ENCODE measurements at regions not wholly inside any gene's neighbourhood (a gene's known extent, or its start where the extent isn't known, plus 50 kb on each side); places are given as distances from the start of the nearest gene placed in this dataset.
A peak's percentile ranks its signal among the peaks of the same experiment; 100 is the strongest.

DNA sequence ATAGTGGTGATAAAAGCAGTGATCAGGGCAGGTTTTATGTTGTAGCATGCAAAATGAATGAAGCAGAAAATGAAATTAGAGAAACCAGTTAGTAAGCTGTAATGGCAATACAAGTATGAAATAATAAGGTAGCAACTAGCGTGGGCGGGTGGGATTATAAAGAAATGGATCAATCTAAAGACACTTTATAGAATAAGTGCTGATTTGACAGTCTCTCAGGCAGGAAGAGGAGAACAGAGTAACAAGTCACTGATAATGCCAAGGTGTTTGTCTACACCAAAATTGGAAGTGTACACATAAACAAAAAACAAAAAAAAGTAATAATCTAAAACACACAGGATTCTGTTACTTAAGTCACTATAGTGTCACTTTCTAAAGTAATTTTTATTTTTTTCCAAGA lies 51.0 kb upstream of the PCBP1 start:
- no peaks in the 10 kb centered on the region for H3K9me3 ChIP-seq (ENCODE audit: control insufficient read depth, low read length)
- TF ChIP-seq, protein P1, sequence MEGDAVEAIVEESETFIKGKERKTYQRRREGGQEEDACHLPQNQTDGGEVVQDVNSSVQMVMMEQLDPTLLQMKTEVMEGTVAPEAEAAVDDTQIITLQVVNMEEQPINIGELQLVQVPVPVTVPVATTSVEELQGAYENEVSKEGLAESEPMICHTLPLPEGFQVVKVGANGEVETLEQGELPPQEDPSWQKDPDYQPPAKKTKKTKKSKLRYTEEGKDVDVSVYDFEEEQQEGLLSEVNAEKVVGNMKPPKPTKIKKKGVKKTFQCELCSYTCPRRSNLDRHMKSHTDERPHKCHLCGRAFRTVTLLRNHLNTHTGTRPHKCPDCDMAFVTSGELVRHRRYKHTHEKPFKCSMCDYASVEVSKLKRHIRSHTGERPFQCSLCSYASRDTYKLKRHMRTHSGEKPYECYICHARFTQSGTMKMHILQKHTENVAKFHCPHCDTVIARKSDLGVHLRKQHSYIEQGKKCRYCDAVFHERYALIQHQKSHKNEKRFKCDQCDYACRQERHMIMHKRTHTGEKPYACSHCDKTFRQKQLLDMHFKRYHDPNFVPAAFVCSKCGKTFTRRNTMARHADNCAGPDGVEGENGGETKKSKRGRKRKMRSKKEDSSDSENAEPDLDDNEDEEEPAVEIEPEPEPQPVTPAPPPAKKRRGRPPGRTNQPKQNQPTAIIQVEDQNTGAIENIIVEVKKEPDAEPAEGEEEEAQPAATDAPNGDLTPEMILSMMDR (IDR thresholded peaks at IDR 0.05) = no peak

DNA sequence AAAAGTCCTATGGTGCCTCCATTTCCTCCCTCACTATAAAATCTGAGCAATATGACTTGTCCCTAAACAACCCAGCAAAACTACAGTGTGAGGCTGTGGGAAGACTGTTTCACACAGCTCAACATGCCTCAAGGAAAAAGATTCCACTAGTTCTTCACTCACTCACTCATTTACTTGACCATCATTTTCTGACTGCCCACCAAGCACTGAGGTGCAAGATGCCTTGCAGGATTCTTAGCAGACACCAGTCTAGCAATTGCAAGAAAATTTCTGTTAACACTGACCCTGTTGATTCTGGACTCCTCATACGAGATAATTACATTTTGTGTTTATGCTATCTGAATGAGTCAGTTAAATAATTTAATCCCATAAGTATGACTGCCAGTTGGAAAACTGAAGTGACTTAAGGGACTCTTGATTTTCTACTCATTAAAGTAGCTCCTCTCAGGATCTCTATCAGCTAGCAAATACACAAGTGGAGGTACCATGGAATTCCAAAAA lies 51.9 kb upstream of the PCBP1 start:
- Histone ChIP-seq H3K27ac (no peak overlapping the region), H3K4me1 (peaks cover 12% of the 10 kb centered on the region), H3K9ac (no peak overlapping the region), H2AFZ (peak overlapping the region; percentile 47), H3K4me3 (ENCODE audit: low read depth, low read length) (no peak overlapping the region), H3K79me2 (peaks cover 3% of the 10 kb centered on the region), H3K4me2 (ENCODE audit: low read length) (no peak overlapping the region), H3K36me3 (ENCODE audit: control insufficient read depth, insufficient read depth, low read length) (no peaks in the 10 kb centered on the region), H3K27me3 (ENCODE audit: control insufficient read depth, insufficient read depth, low read length) (no peaks in the 10 kb centered on the region), H3K9me3 (ENCODE audit: control insufficient read depth, low read length) (no peaks in the 10 kb centered on the region)
- TF ChIP-seq, protein P1 (IDR thresholded peaks at IDR 0.05) = no peak

More for the DNA sequence above, 51.0 kb upstream of the PCBP1 start:
- Histone ChIP-seq H3K27me3 (ENCODE audit: control insufficient read depth, insufficient read depth, low read length) (no peaks in the 10 kb centered on the region), H2AFZ (no peak overlapping the region), H3K27ac (no peak overlapping the region), H3K4me1 (peaks cover 6% of the 10 kb centered on the region), H3K36me3 (ENCODE audit: control insufficient read depth, insufficient read depth, low read length) (no peaks in the 10 kb centered on the region), H3K4me2 (ENCODE audit: low read length) (no peak overlapping the region), H3K9ac (no peak overlapping the region), H3K79me2 (peaks cover 6% of the 10 kb centered on the region), H3K4me3 (ENCODE audit: low read depth, low read length) (no peak overlapping the region)

DNA sequence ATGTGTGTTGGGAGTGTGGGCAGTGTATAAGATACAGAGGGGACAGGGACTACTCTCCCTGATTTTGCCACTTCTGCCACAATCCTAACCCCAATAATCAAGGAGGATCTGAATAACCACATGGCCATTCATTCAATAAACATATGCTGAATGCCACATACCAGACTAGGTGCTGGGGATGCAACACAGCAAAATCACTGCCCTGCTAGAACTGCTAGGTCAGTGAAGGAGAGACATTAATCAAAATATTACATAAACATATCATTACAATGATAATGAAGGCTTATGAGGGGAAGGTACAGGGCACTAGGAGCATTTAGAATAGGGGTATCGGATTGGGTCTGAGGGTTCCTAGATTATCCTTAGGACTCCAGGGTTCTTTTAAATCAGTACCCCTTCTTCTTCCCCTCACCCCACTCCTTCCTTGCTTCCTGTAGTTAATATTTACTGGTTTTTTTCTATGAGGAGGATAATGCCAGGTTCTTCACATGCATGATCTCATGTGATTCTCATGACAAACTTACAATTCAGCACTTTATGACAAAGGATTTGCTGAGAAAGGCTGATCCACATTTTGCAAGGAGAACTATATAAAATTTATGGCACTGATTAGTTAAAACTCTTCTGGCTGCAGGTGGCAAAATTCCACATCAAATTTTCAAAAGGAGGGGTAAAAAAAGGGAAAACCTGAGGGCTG lies 56.4 kb upstream of the PCBP1 start:
- H3K9me3 ChIP-seq (ENCODE audit: control insufficient read depth, low read length) = no peaks in the 10 kb centered on the region
- H3K27me3 ChIP-seq (ENCODE audit: control insufficient read depth, insufficient read depth, low read length) = no peaks in the 10 kb centered on the region
- H2AFZ ChIP-seq = peak overlapping the region; percentile 87
- peaks cover 23% of the 10 kb centered on the region for H3K4me1 ChIP-seq
- TF ChIP-seq, protein P1 (IDR thresholded peaks at IDR 0.05) = no peak
- H3K4me2 ChIP-seq (ENCODE audit: low read length) = peak overlapping the region; percentile 20
- H3K27ac ChIP-seq = peak overlapping the region; percentile 86
- H3K9ac ChIP-seq = no peak overlapping the region
- no peaks in the 10 kb centered on the region for H3K36me3 ChIP-seq (ENCODE audit: control insufficient read depth, insufficient read depth, low read length)
- no peaks in the 10 kb centered on the region for H3K79me2 ChIP-seq
- no peak overlapping the region for H3K4me3 ChIP-seq (ENCODE audit: low read depth, low read length)

DNA sequence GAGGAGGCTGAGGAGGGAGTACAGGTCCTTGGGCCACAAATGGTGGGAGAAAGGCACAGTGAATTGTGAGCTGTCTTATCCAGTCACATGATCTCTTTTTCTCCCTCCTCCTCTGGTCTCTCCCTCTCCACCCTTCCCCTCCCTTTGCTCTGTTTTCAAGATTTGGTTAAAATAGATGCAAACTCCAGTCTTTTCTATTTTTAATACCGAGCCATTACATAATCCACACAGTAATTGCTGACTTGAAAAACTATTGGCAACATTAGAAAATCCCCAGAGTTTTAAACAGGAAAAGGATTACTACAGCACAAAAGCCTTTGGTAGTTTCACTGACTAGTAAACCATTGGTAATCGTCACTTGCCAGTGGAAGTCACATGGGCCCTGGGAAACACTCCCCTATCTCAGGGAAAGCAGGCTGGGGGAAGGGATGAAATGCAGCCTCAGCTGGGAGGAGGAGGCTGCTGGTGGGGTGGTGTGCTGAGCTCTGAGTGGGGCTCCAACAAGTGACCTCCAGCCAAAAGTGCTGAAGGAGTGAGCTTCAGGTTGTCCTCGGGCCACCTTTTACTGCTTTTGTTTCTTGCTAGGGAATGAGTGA lies 57.4 kb upstream of the PCBP1 start:
- H3K4me3 ChIP-seq (ENCODE audit: low read depth, low read length) = no peak overlapping the region
- H3K36me3 ChIP-seq (ENCODE audit: control insufficient read depth, insufficient read depth, low read length) = no peaks in the 10 kb centered on the region
- H3K79me2 ChIP-seq = no peaks in the 10 kb centered on the region
- H3K4me1 ChIP-seq = peaks cover 17% of the 10 kb centered on the region
- H3K9me3 ChIP-seq (ENCODE audit: control insufficient read depth, low read length) = no peaks in the 10 kb centered on the region
- H3K9ac ChIP-seq = no peak overlapping the region
- TF ChIP-seq, protein P1 (IDR thresholded peaks at IDR 0.05) = no peak
- H2AFZ ChIP-seq = peak overlapping the region; percentile 87
- H3K27ac ChIP-seq = peak overlapping the region; percentile 86
- peak overlapping the region; percentile 47 for H3K4me2 ChIP-seq (ENCODE audit: low read length)
- H3K27me3 ChIP-seq (ENCODE audit: control insufficient read depth, insufficient read depth, low read length) = no peaks in the 10 kb centered on the region

All from parathyroid adenoma (tissue), 2 donors.